HK-2 (cell line): ENCODE measurements at regions not wholly inside any gene's neighbourhood (a gene's known extent, or its start where the extent isn't known, plus 50 kb on each side); places are given as distances from the start of the nearest gene placed in this dataset.
"Not testable (repeated sequence)": the region's sequence is repeated elsewhere in the genome, so short reads cannot be mapped to it uniquely, and the experiment has no call there.

Source experiments
- DNase-seq: peaks from one replicate; pipeline ENCODE4 v3.0.0-alpha.2; 2018; ENCODE audit not compliant: unreplicated experiment

DNA sequence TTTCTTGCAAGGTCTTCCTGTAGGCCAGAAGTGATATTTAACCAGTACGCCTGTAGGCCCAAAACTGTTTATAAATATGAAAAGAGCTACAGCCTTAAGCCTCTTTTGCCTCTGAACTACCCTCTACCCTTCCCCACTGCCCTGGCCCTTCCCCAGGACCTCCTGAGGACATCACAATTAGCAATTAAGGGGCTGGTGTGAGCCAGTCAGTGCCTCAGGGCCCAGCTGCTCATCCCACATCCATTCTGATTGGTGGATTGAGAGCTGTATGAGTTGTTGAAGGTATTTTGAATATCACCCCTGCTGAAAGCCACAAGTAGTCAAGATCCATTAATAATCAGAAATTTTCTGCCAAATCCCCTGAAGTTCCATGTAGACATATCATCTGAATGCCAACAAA lies 126.3 kb upstream of the TACR1 start:
- no peak for DNase-seq

DNA sequence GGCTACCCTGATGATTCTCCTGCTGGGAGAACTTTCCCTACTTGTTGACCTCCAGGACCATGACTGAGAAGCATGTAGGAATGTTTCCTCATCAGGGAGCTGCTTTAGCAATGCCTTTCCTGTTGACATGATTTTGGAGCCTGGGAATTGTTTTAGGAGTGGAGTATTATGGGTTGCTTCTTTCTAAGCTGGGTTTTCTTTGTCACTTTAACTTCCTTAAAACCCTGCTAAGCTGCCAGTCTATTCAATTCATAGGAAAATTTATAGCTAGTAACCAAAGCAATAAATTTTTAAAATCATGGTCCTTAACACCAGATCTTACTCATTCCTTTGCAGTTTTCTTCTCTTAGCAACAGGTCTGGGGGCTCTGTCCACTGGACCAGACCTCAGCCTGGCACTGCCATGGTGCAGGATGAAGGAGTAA lies 125.6 kb upstream of the TACR1 start:
- DNase-seq = no peak

DNA sequence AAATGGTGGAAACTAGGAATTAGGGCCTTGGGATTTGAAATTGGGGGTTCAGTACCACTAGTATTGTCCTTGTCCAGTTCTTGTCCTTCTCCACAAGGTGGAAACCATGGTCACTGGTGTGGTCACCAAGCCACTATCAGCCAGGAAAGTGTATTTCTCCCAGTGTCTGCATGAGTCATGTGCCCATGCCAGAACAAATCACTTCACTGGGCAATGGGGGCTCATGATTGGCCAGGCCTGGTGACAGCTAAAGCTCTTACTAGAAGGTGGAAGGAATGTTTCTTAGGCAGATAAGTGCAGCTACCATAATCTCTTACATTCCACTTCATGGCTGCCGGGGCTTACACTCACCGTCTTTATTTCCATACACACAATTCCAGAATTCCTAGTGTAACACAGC lies 124.8 kb upstream of the TACR1 start:
- DNase-seq = peak; percentile 14

DNA sequence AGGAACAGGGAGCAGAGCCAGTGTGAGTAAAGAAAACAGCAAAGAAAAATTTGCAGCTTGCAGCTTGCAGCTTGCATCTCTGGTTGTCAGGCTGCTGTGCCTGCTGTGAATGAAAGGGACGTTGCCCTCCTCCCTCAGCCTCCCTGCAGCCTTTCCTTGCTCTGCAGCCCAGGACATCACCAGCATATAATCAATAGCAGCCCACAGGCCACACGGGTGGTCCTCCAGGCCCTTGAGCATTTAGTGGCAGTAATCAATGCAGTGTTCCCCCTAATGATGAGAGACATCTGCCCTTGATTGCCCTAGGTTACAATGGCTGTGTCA lies 122.2 kb upstream of the TACR1 start:
- DNase-seq = no peak

DNA sequence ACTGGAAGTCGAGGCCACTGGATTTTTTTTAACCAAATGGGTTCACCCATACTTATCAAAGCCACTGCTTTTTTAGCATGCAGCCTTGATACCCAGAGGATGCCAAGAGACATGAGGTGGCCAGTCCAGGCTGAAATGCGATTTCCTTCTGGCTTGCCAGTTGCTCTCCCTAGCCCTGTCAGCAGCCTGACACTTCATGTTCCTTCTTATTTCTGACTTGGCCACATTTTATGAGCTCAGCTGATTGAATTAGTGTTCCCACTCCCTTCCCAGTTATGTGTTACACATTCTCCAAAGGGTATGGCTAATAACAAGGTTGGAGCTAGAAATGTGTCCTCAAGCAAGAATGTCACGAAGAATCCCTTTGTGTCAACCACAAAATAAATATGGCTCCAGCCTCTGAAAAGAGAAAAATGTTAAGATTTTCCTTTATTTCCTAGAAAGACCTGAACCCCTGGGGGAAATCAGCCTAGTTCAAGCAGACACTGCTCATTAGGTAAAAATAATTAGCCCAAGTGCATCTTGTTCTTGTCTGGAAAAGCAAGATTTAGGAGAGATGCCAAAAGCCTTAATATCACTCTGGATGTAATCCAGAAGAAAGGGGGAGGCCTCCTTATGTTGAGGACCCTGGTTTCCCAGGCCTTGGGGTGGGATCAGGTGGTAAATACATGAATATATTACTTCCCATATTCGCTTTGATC lies 121.7 kb upstream of the TACR1 start:
- DNase-seq = no peak

DNA sequence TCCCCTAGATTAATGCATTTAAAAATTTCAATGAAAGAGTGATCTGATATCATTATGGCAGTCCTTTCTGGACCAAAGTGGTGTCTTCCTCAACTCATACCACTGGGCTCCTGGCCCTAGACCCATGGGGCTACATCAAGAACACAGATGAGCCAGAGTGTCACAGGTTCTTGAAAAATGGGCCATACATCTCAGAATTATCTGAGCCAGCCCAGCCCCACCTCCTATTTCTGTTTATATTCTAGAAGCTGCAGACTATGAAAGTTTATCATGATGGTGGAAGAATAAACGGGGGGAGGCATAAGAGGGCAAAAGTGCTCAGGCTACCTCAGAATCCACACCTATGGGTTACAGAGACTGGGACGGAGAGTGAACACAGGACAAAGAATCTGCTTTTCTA lies 120.6 kb upstream of the TACR1 start:
- DNase-seq = no peak

DNA sequence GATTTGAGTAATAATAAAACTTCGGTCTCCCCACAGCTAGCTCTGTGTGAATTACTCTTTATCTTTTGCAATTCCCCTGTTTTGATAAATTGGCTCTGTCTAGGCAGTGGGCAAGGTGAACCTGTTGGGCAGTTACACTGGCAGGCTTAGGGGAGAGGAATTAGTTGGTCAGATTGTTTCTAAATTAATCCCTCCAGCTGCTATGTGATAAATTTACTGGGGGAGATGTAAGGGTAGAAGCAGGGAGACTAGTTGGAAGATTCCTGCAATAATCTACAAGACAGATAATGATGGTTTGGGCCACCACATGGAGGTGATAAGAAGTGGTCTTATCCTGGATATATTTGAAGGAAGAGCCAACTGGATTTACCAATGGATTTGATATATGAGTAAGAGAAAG lies 118.5 kb upstream of the TACR1 start:
- no peak for DNase-seq

DNA sequence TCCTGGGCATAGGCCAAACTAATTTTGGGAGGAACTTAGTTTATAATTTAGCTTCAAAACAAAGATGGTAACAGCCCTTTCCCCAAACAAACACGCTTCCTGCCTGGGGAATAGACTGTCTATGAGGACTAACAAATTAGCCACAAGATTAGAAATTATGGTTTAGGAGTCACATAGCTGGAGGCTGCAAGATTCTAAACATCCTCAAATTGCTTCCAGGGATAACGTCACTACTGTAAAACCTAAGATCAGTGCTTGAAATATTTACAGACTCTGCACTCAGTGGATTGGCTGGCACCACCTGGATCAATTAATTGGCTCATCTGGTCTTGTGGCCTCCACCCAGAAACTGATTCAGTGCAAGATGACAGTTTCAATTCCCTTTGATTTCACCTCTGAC lies 118.0 kb upstream of the TACR1 start:
- no peak for DNase-seq

DNA sequence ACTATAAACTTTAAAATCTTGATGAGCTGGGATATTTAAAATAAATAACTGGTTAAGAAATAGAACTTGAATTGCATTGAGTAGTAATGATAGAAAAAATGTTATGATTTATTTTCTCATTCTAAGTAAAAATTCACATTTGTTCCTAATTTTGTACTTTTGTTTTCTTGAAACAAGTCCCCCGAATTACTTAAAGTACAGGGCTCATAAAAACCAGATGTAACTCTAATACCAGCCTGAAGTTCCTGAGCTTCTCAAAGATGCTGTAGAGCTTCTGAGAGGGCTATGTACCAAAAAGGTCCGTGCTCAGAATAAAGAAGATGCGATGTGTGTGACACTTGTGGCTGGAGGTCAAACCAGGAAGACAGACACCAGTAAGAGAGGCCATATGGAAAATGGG lies 116.1 kb upstream of the TACR1 start:
- DNase-seq = no peak

DNA sequence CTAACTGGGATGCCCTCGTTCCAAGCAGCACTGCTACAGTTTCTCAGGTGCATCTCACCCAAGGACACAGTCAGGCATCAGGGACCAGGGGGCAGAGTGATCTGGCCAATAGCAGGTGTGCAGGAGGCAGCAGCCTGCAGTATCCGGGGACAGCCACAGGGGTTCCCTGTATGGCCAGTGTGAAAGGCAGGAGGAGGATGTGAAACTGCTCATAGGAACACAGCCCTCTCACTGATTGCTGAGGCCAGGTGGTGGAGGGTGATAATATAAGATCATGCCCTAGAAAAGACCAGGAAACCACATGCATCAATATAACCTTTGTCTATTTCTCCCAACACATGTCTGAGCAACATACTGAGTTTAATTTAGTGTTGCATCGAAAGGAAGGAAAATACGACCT lies 112.7 kb upstream of the TACR1 start:
- DNase-seq = no peak

DNA sequence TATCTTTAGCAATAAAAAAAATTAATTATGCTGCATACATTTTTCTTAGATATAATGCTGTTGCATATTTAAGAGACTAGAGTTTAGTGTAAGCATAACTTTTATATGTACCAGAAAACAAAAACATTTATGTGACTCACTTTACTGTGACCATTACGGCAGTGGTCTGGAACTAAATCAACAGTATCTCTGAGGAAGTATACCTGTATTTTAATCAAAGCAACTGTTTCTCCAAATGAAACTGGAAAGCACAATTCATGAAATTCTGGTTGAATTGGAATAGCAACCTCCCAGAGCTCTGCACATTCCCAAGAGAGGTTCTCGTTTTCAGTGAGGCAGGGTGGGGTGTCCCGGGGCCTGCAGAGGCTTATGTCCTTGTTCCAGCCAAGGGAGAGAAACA lies 112.2 kb upstream of the TACR1 start:
- no peak for DNase-seq

DNA sequence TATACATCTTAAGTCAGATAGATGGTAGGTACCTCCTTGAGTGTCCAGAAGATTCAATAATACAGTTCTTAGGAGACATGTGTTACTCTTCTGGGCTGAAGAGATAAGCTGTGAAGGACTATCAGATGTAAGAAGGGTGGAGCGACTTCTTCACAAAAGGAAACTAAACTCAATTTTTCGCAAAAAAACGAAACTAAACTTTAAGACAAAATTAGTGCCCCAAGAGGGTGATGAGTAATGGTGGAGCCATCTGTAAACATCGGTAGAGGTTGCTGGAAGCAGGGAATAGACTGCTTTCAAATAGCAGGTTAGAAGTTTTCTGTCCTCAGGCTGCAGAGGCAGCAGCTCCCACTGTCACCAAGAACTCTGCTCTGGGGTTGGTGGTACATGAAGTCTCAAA lies 111.6 kb upstream of the TACR1 start:
- no peak for DNase-seq

DNA sequence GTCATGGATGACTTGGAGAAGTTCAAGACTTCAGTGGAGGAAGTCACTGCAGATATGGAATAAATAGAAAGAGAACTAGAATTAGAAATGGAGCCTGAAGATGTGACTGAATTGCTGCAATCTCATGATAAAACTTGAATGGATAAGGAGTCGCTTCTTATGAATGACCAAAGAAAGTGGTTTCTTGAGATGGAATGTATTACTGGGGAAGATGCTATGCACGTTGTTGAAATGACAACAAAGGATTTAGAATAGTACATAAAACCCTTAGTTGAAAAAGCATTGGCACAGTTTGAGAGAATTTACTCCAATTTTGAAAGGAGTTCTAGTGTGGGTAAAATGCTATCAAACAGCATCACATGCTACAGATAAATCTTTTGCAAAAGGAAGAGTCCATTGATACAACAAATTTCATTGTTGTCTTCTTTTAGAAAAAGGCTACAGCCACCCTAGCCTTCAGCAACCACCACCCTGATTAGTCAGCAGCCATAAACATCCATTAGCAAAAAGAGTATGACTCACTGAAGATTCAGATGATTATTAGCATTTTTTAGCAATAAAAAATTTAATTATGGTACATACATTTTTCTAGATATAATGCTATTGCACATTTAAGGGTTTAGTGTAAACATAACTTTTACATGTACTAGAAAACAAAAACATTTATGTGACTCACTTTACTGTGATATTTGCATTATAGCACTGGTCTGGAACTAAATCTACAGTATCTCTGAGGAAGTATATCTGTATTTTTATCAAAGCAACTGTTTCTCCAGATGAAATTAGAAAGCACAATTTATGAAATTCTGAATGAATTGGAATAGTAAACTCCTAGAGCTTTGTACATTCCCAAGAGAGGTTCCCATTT lies 110.5 kb upstream of the TACR1 start:
- DNase-seq = no peak

DNA sequence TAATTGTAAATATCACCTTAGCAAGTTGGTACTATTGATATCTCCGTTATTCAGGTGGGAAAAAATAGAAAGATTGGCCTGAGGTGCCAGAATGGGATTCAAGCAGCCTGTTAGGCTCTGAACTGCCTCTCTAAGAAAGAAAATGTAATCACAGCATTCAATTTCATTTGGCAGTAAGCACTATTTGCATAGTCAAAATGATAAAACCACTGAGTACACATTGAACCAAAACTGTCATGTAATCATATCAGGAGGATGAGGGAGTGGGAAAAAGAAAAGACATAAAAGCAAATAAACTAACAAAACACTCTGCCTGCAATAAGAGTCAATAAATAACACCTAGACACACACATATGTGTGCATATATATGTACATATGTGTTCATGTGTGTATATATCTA lies 103.9 kb upstream of the TACR1 start:
- no peak for DNase-seq

DNA sequence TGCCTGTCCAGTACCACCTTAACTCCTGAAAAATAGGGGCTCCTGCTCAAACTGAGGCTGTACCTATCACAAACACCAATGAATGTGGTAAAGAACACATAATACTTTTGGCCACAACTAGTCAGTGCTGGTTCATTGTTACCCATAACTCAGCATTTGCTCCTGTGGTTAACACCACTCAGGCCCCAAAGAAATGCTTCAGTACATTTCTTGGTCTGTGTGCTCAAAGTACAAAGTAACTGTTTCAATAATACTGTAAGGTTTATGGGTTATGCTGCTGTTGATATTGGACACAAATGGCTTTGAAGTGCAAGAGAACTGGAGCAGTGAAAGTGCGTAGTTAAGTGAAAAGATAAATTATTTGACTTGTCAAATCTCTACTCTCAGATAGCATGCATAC lies 95.0 kb upstream of the TACR1 start:
- DNase-seq = no peak

DNA sequence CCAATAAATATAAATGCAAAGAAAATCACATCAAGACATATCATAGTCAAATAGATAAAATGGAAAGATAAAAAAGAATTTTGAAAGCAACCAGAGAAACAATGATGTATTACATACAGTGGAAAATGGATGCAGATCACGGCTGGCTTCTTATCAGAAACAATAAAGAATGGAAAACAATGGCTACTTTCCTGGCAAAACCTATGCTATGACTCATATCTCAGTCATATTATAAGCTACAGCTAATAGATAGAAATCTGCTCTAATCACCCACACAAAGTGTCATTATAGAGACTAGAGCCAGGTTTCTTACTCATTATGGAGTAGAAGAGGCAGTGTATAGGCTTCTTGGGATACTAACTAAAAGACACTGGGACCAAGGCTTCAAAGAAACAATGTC lies 93.5 kb upstream of the TACR1 start:
- DNase-seq = no peak

DNA sequence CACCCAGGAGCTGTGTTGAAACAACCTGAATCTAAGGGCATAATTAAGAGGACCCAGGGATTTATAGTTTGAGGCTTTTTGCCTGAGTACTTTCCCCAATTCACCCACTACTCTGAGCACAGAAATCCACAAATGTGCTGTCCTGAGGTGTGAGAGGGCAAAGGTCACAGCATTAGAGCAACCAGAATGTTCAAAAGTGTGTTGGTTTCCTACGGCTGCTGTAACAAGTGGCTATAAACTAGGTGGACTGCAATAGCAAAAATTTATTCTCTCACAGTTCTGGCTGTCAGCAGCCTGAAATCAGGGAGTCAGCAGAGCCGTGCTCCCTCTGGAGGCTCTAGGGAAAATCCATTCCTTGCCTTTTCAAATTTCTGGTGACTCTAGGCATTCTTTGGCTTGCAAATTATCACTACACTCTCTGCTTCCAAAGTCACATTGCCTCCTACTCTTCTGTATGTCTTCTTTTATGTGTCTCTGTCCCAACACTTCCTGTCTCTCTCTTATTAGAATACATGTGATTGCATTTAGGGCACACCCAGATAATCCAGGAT lies 91.4 kb upstream of the TACR1 start:
- no peak for DNase-seq

DNA sequence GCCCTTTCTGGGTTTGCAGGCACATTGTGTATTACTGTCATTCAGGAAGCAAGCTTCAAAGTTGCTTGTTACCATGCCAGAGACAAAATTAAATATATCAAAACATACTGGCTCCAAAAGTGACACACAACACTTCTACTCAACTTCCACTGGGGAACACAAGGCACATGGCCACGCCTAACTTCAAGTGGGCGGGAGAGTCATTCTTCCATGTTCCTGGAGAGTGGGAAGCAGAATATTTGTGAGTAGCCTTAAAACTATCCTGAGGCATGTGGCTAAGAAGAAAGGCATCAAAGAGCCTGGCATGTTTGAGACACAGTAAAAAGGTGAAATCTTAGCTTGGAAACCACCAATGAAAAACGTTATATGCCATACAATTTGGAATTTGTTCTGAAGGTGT lies 90.5 kb upstream of the TACR1 start:
- no peak for DNase-seq

DNA sequence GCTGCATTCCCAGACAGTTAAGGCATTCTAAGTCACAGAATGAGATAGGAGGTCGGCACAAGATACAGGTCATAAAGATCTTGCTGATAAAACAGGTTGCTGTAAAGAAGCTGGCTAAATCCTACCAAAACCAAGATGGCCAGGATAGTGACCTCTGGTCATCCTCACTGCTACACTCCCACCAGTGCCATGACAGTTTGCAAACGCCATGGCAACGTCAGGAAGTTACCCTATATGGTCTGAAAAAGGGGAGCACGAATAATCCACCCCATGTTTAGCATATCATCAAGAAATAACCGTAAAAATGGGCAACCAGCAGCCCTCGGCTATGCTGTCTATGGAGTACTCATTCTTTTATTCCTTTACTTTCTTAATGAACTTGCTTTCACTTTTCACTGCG lies 89.9 kb upstream of the TACR1 start:
- DNase-seq = not testable (repeated sequence)

DNA sequence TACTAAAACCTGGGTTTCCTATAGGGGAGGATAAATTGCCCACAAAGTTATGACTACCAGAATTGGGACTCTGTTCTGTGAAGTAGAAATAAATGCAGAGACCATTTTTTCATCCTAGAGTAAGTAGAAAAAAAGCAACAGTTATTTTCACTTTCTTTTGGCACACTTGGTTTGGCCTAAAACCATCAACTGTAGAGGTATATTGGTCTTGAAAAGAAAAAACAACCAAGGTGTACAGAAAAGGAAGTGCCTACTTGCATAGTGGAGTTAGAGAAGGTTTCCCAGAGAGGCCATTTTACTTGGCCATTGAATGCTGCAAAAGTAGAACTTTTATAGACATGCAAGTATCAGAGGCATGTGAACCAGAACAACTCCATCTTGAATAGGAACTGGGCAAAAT lies 89.4 kb upstream of the TACR1 start:
- no peak for DNase-seq

DNA sequence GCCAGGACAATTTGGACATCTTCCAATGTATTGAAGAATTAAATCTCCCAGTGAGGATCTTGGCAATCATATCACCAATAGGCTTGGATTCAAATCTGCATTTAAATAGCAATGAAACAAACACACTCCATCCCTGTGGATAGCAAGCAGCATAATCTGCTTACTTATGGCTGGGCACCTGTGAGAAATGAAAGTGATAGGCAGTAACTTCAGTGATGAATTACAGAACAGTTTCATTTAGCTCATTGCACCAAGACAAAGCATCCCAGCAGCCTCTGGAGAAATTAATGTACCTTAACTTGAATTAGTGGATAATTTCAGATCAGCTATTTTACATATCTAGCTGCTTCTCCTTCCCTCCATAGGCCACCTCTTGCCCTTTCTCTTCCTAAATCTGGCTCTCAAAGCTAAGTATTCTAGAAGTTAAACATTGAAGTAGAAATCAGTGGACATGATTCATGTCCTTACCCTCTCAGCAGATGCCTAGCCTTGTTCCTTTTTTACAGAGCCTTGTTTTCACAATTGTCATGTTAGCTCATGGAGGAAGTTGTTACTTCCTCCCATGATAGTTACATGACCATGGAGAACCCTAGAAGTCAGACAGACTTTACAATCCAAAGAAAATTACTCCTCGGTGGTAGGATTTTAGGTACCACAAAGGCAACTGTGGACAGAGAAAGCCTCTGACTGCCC lies 88.5 kb upstream of the TACR1 start:
- no peak for DNase-seq

DNA sequence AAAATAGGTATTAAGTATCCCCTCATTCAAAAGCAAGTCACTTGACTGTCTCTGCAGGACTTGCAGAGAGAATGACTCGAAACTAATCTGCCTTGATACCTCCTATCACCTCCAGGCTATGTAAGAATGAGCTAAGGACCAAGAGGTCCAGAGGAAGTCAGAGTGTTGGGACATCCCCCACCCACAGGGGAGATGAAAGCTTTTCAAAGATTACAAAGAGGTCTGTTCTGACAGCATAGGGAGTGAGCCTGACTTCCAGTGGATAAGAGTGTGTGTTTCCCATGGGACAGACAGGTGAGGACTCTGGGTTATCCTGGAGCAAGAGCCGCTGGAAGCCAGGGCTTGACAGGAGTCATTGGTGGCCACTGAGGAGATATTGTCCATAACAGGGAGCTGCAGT lies 85.0 kb upstream of the TACR1 start:
- DNase-seq = no peak
